HepG2 (cell line): ENCODE measurements at regions not wholly inside any gene's neighbourhood (a gene's known extent, or its start where the extent isn't known, plus 50 kb on each side); places are given as distances from the start of the nearest gene placed in this dataset.

ENCODE experiments used
- ATAC-seq: fragments of 200-7000 bp; cut with Tn5 transposase; 3 replicates; pipeline ENCODE4 v1.9.1; 2020; ENCODE audit warnings: mild to moderate bottlenecking, moderate library complexity
- BruUV-seq: library from RNA; stranded (reverse); fragments of 400-500 nt; replicated peaks from 2 replicates; lab custom pipeline; 2021; lab: Mats Ljungman, UMichigan
- CTCF ChIA-PET: fragments of 300-600 bp; formaldehyde crosslinking; extraction: SDS; loops from one replicate; lab custom pipeline; 2021; ENCODE audit warnings: low total read pairs, inconsistent platforms, low intra/inter-chr PET ratio; lab: Yijun Ruan, JAX
- POLR2A ChIA-PET: fragments of 350-600 bp; sonication (Branson Sonifier 250); formaldehyde crosslinking; loops from one replicate; lab custom pipeline; 2020; ENCODE audit warnings: antibody characterized with exemption, inconsistent platforms; lab: Yijun Ruan, JAX
- DNase-seq: peaks from one replicate; pipeline ENCODE4 v3.0.0-alpha.2; 2015; ENCODE audit warnings: low spot score
- FAIRE-seq: peaks from 3 replicates; lab custom pipeline; 2011; peaks lifted over from hg19 to GRCh38; lab: Jason Lieb, UNC
- H2AFZ ChIP-seq: one replicate; pipeline ENCODE4 v1.6.1; 2011; ENCODE audit warnings: low read length, inconsistent platforms
- H3K27ac ChIP-seq: fragments of 300-600 bp; 3 replicates; pipeline ENCODE4 v1.8.0; 2011; ENCODE audit warnings: mixed run types, mild to moderate bottlenecking, mixed read lengths, low read length, inconsistent platforms; ENCODE audit not compliant: insufficient read depth; ENCODE audit errors: extremely low read length
- H3K27me3 ChIP-seq, 2 experiments: fragments of 200-600 bp in 1 of 2; 2 replicates in 1 of 2; 3 replicates in 1 of 2; pipeline versions ENCODE4 v1.6.0 to v1.8.0; 2011; ENCODE audit warnings: low read length in 2 of 2, mild to moderate bottlenecking in 2 of 2, moderate library complexity in 2 of 2, inconsistent platforms in 1 of 2; ENCODE audit not compliant: insufficient read depth in 2 of 2, control insufficient read depth in 1 of 2
- H3K36me3 ChIP-seq, 2 experiments: fragments of 200-600 bp in 1 of 2; replicated peaks in 1 of 2; 2 replicates in 1 of 2; 3 replicates in 1 of 2; pipeline versions ENCODE4 v1.5.1 to v1.8.0; 2011; ENCODE audit warnings: low read length in 2 of 2, inconsistent platforms in 1 of 2; ENCODE audit not compliant: insufficient read depth in 2 of 2, control insufficient read depth in 1 of 2
- H3K4me1 ChIP-seq: 2 replicates; pipeline ENCODE4 v1.5.1; 2012; ENCODE audit warnings: low read length, inconsistent platforms; ENCODE audit not compliant: insufficient read depth
- H3K4me2 ChIP-seq: 2 replicates; pipeline ENCODE4 v1.6.0; 2011; ENCODE audit warnings: low read depth, low read length, inconsistent platforms
- H3K4me3 ChIP-seq, 3 experiments: fragments of 200-600 bp in 1 of 3; sonication (generic), shearing (Covaris generic) in 1 of 3; replicated peaks in 1 of 3; 2 replicates each; pipeline ENCODE4 v1.5.1; 2011 to 2016; ENCODE audit warnings: low read length in 3 of 3, inconsistent platforms in 2 of 3, low read depth in 2 of 3, mild to moderate bottlenecking in 2 of 3, control low read depth in 1 of 3, mixed read lengths in 1 of 3; ENCODE audit not compliant: insufficient read depth in 1 of 3
- H3K79me2 ChIP-seq: one replicate; pipeline ENCODE4 v1.6.1; 2011; ENCODE audit warnings: low read length, inconsistent platforms; ENCODE audit not compliant: insufficient read depth
- H3K9ac ChIP-seq: 2 replicates; pipeline ENCODE4 v1.6.0; 2011; ENCODE audit warnings: mild to moderate bottlenecking, low read depth, low read length, inconsistent platforms; ENCODE audit not compliant: insufficient read depth
- H3K9me3 ChIP-seq: 2 replicates; pipeline ENCODE4 v1.5.1; 2012; ENCODE audit warnings: mild to moderate bottlenecking, low read length
- H4K20me1 ChIP-seq: 2 replicates; pipeline ENCODE4 v1.6.0; 2011; ENCODE audit warnings: inconsistent platforms, mild to moderate bottlenecking, low read length, moderate library complexity; ENCODE audit not compliant: insufficient read depth
- ATF7-NPFF ChIP-seq: sonication (generic); formaldehyde crosslinking; IDR thresholded peaks from 2 replicates; pipeline ENCODE4 v1.8.1; 2023; ENCODE audit warnings: mild to moderate bottlenecking, low read depth, missing genetic modification reagents, moderate library complexity
- ELF3 ChIP-seq: IDR thresholded peaks from 2 replicates; pipeline ENCODE4 v1.6.1; 2016; ENCODE audit warnings: missing genetic modification reagents, missing compliant biosample characterization
- HNRNPUL1 ChIP-seq: fragments of 200-400 bp; formaldehyde crosslinking; IDR thresholded peaks from 2 replicates; pipeline ENCODE4 v1.6.1; 2017; ENCODE audit warnings: low read depth, mild to moderate bottlenecking, low read length, moderate library complexity
- JUNB ChIP-seq: sonication (generic); formaldehyde crosslinking; IDR thresholded peaks from 2 replicates; pipeline ENCODE4 v1.8.0; 2022; ENCODE audit warnings: missing genetic modification reagents, mild to moderate bottlenecking, borderline replicate concordance
- KLF9 ChIP-seq: IDR thresholded peaks from 2 replicates; pipeline ENCODE4 v1.6.1; 2016; ENCODE audit warnings: low read depth
- MLLT10 ChIP-seq: sonication (generic); formaldehyde crosslinking; IDR thresholded peaks from 2 replicates; pipeline ENCODE4 v1.4.0; 2020; ENCODE audit warnings: missing genetic modification reagents
- NR3C1 ChIP-seq: sonication (generic); formaldehyde crosslinking; IDR thresholded peaks from 2 replicates; pipeline ENCODE4 v1.4.0; 2020; ENCODE audit warnings: missing genetic modification reagents
- PAX8 ChIP-seq: sonication (generic); formaldehyde crosslinking; IDR thresholded peaks from 2 replicates; pipeline ENCODE4 v1.8.0; 2022; ENCODE audit warnings: mild to moderate bottlenecking, missing genetic modification reagents, borderline replicate concordance
- SMAD3 ChIP-seq: sonication (generic); formaldehyde crosslinking; IDR thresholded peaks from 2 replicates; pipeline ENCODE4 v1.4.0; 2020; ENCODE audit warnings: missing genetic modification reagents
- SMYD3 ChIP-seq: sonication (generic); formaldehyde crosslinking; IDR thresholded peaks from 2 replicates; pipeline ENCODE4 v1.8.1; 2023; ENCODE audit warnings: mild to moderate bottlenecking, missing genetic modification reagents
- TBP ChIP-seq: sonication (generic); formaldehyde crosslinking; IDR thresholded peaks from 2 replicates; pipeline ENCODE4 v1.5.0; 2020; ENCODE audit warnings: missing genetic modification reagents
- THAP11 ChIP-seq: IDR thresholded peaks from 2 replicates; pipeline ENCODE4 v1.6.1; 2016; ENCODE audit warnings: missing biosample characterization, missing genetic modification reagents
- THAP7 ChIP-seq: sonication (generic); formaldehyde crosslinking; IDR thresholded peaks from 2 replicates; pipeline ENCODE4 v1.8.1; 2023; ENCODE audit warnings: mild to moderate bottlenecking, missing genetic modification reagents
- ZBTB21 ChIP-seq: sonication (generic); formaldehyde crosslinking; IDR thresholded peaks from 2 replicates; pipeline ENCODE4 v1.4.0; 2020; ENCODE audit warnings: missing genetic modification reagents
- ZNF253 ChIP-seq: sonication (generic); formaldehyde crosslinking; IDR thresholded peaks from 2 replicates; pipeline ENCODE4 v1.8.0; 2022; ENCODE audit warnings: mild to moderate bottlenecking, missing genetic modification reagents, borderline replicate concordance
- ZNF577 ChIP-seq: sonication (generic); formaldehyde crosslinking; IDR thresholded peaks from 2 replicates; pipeline ENCODE4 v1.4.0; 2020; ENCODE audit warnings: mild to moderate bottlenecking, low read depth, missing genetic modification reagents, borderline replicate concordance
- WGBS: methylation state at CpG from one replicate; pipeline ENCODE4 v1.1.6; 2017; ENCODE audit warnings: low lambda C conversion rate; 5-methylcytosine and 5-hydroxymethylcytosine counted together
- in situ Hi-C: cut with HindIII; loops from 2 replicates; pipeline ENCODE4 v1.10.0; 2017; ENCODE audit warnings: low pct_unique_long_range_greater_than_20kb; ENCODE audit not compliant: extremely low pct_ligation_motif_present
- intact Hi-C: fragments of 100-400 bp; cut with micrococcal nuclease; formaldehyde crosslinking; loops from one replicate; pipeline ENCODE4 v1.10.0; 2022; ENCODE audit not compliant: unreplicated experiment
- TF ChIP-seq, protein P1 (sequence below): sonication (generic); formaldehyde crosslinking; IDR thresholded peaks from 2 replicates; pipeline ENCODE4 v1.5.0; 2020; ENCODE audit warnings: missing genetic modification reagents

DNA sequence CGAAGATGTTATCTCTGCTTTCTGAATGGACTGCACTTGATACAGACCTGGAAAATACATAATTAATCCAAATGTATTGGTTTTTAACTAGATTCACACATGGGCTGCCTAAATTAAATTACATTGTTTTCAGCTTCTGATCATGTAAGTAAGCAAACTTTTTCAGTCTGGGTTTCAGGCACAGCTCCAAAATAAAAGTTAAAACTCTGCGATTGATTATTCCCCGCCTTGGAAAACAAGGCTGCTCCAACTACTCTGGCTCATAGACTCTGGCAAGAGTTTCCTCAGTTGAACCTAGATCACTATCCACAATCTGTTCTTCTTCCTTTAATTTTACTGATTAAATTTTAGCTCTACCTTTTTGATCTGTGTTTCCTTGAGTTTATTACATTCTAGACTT is 526.0 kb upstream of the SPRY2 start (continued):
- TF ChIP-seq HNRNPUL1 (no peak), TBP (CRISPR knock-in tag) (no peak), KLF9 (CRISPR knock-in tag) (no peak), SMAD3 (no peak), ZBTB21 (CRISPR knock-in tag) (no peak), NR3C1 (CRISPR knock-in tag) (no peak), ZNF253 (CRISPR knock-in tag) (no peak), ATF7-NPFF (no peak), JUNB (no peak), ZNF577 (CRISPR knock-in tag) (no peak), PAX8 (CRISPR knock-in tag) (no peak), MLLT10 (no peak)

- H2AFZ ChIP-seq, result no peak overlapping the region
- DNase-seq (no peak), ATAC-seq (no peak)
- WGBS, result 0% methylated on average over 1 of the region's 1 CpG
- no peaks in the 10 kb centered on the region for H3K9me3 ChIP-seq
- H3K4me1 ChIP-seq, result no peaks in the 10 kb centered on the region
- no peaks in the 10 kb centered on the region for H3K36me3 ChIP-seq
- H3K27ac ChIP-seq, result no peak overlapping the region
- H3K4me3 ChIP-seq, result no peak overlapping the region
- H4K20me1 ChIP-seq, result no peaks in the 10 kb centered on the region
- TF ChIP-seq THAP7 (CRISPR knock-in tag) (no peak), SMYD3 (CRISPR knock-in tag) (no peak), THAP11 (CRISPR knock-in tag) (no peak), ELF3 (CRISPR knock-in tag) (no peak)
- TF ChIP-seq, protein P1, sequence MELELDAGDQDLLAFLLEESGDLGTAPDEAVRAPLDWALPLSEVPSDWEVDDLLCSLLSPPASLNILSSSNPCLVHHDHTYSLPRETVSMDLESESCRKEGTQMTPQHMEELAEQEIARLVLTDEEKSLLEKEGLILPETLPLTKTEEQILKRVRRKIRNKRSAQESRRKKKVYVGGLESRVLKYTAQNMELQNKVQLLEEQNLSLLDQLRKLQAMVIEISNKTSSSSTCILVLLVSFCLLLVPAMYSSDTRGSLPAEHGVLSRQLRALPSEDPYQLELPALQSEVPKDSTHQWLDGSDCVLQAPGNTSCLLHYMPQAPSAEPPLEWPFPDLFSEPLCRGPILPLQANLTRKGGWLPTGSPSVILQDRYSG (CRISPR knock-in tag), result no peak
- TF ChIP-seq, all 625 proteins: peak for 0
- no peak overlapping the region for H3K9ac ChIP-seq
- H3K79me2 ChIP-seq, result no peaks in the 10 kb centered on the region
- no peaks in the 10 kb centered on the region for H3K27me3 ChIP-seq
- no peak overlapping the region for H3K4me2 ChIP-seq
- intact Hi-C loops (no loop called here), in situ Hi-C loops (no loop called here)
- FAIRE-seq, result no peak
- BruUV-seq, result no TSS peak
- ChIA-PET CTCF (no interaction called here), POLR2A (no interaction called here)
Measured at GRCh38 chr13:80865329-80865728, 524.4 kb upstream of the SPRY2 start.
